CD4-positive, alpha-beta T cell (primary cell): ENCODE measurements at regions not wholly inside any gene's neighbourhood (a gene's known extent, or its start where the extent isn't known, plus 50 kb on each side); places are given as distances from the start of the nearest gene placed in this dataset.

Experiments
- ATAC-seq: fragments of 200-7000 bp; cut with Tn5 transposase; one replicate; pipeline ENCODE4 v1.10.0; 2022; ENCODE audit warnings: mild to moderate bottlenecking; ENCODE audit not compliant: poor library complexity
- CTCF ChIA-PET: fragments of 350-600 bp; sonication (Branson Sonifier 250); formaldehyde crosslinking; loops from one replicate; lab custom pipeline; 2021; ENCODE audit warnings: antibody characterized with exemption, inconsistent platforms; lab: Charles Lee
- POLR2A ChIA-PET: fragments of 350-600 bp; sonication (Branson Sonifier 250); formaldehyde crosslinking; loops from one replicate; lab custom pipeline; 2021; ENCODE audit warnings: antibody characterized with exemption, inconsistent platforms; lab: Charles Lee
- DNase-seq, 14 experiments: peaks; one replicate each; pipeline ENCODE4 v3.0.0-alpha.2; 2013 to 2020; ENCODE audit warnings: mixed read lengths in 2 of 14
- H3K27ac ChIP-seq, 2 donors: one replicate each; pipeline versions ENCODE4 v1.5.1 to v1.7.0; 2013; ENCODE audit warnings: low read length in 2 of 2, low read depth in 1 of 2, mild to moderate bottlenecking in 1 of 2
- H3K27me3 ChIP-seq, 2 experiments: 1 replicate in 1 of 2; 2 replicates in 1 of 2; pipeline versions ENCODE4 v1.6.1 to v1.7.0; 2013; ENCODE audit warnings: low read length in 2 of 2, control low read depth in 1 of 2, mild to moderate bottlenecking in 1 of 2, moderate library complexity in 1 of 2; ENCODE audit not compliant: insufficient read depth in 2 of 2, control insufficient read depth in 1 of 2
- H3K36me3 ChIP-seq: one replicate; pipeline ENCODE4 v1.6.1; 2013; ENCODE audit warnings: low read length, control low read depth; ENCODE audit not compliant: insufficient read depth
- H3K4me1 ChIP-seq: one replicate; pipeline ENCODE4 v1.6.1; 2013; ENCODE audit warnings: low read length, control low read depth; ENCODE audit not compliant: insufficient read depth
- H3K4me3 ChIP-seq: one replicate; pipeline ENCODE4 v1.5.1; 2013; ENCODE audit warnings: mild to moderate bottlenecking, low read length, moderate library complexity
- H3K9me3 ChIP-seq, 2 experiments: 1 replicate in 1 of 2; 2 replicates in 1 of 2; pipeline versions ENCODE4 v1.6.1 to v1.7.0; 2013; ENCODE audit warnings: low read length in 2 of 2, mild to moderate bottlenecking in 2 of 2, control low read depth in 1 of 2, moderate library complexity in 1 of 2; ENCODE audit not compliant: control insufficient read depth in 1 of 2, insufficient read depth in 1 of 2
- H3K27ac Mint-ChIP-seq: one replicate; pipeline ENCODE4 v1.8.0; 2020; ENCODE audit warnings: mixed read lengths
- H3K27me3 Mint-ChIP-seq: one replicate; pipeline ENCODE4 v1.8.0; 2021; ENCODE audit warnings: mixed read lengths
- H3K36me3 Mint-ChIP-seq: one replicate; pipeline ENCODE4 v1.8.0; 2021; ENCODE audit warnings: low read depth, mixed read lengths
- H3K4me1 Mint-ChIP-seq: one replicate; pipeline ENCODE4 v1.8.0; 2021; ENCODE audit warnings: low read depth, mixed read lengths
- H3K4me3 Mint-ChIP-seq: one replicate; pipeline ENCODE4 v1.8.0; 2020; ENCODE audit warnings: mild to moderate bottlenecking, mixed read lengths
- H3K9me3 Mint-ChIP-seq: one replicate; pipeline ENCODE4 v1.8.0; 2020; ENCODE audit warnings: mixed read lengths
- CTCF ChIP-seq: fragments of 200-600 bp; IDR thresholded peaks from one replicate; pipeline ENCODE4 v1.8.0; 2022; ENCODE audit warnings: antibody characterized with exemption, mild to moderate bottlenecking
- intact Hi-C, 2 experiments: fragments of 100-400 bp; cut with DNase I in 1 of 2; cut with micrococcal nuclease in 1 of 2; formaldehyde crosslinking; loops; one replicate each; pipeline versions ENCODE4 v1.15.1 to v1.9.0; 2023 to 2025; cut with DNase I, micrococcal nuclease

GRCh38 chr11:107251298-107251697 lies 206.3 kb downstream of the CWF19L2 start:
- ATAC-seq, result no peak

GRCh38 chr11:107250017-107250416 lies 207.6 kb downstream of the CWF19L2 start:
- CTCF ChIA-PET, result no interaction called here

More at GRCh38 chr11:107251298-107251697, 206.3 kb downstream of the CWF19L2 start:
- Mint-ChIP-seq H3K4me1 (no peaks in the 10 kb centered on the region), H3K27me3 (peaks cover 7% of the 10 kb centered on the region), H3K36me3 (no peaks in the 10 kb centered on the region), H3K4me3 (no peak overlapping the region), H3K27ac (no peak overlapping the region), H3K9me3 (no peaks in the 10 kb centered on the region)
- Histone ChIP-seq H3K9me3 (no peaks in the 10 kb centered on the region), H3K36me3 (no peaks in the 10 kb centered on the region), H3K27ac (no peak overlapping the region), H3K4me3 (no peak overlapping the region), H3K27me3 (no peaks in the 10 kb centered on the region), H3K4me1 (no peaks in the 10 kb centered on the region)
- intact Hi-C loops, result no loop called here
- TF ChIP-seq CTCF, result no peak
- DNase-seq, result no peak
- ChIA-PET POLR2A (no interaction called here), CTCF (no interaction called here)

DNA sequence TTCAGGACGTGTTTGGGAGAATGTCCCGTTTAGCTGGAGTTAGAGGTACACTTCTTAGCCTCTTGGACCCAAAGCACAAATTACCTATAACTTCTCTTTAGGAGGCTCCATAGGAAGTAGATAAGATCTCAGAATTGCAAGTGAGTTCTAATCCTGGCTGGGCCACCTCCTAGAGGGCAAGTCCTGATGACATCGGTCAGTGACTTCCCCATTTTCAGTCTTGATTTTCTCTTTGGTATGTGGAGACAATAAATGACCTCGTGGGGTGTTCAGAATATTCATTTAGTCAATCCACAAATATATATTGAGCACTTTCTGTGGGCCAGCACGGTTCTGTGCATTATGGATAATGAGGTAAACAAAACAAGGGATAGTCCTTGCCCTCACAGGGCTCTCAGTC lies 208.6 kb downstream of the CWF19L2 start:
- Mint-ChIP-seq H3K27ac (no peak overlapping the region), H3K36me3 (no peaks in the 10 kb centered on the region), H3K4me1 (no peaks in the 10 kb centered on the region), H3K9me3 (no peaks in the 10 kb centered on the region), H3K27me3 (peaks cover 4% of the 10 kb centered on the region), H3K4me3 (no peak overlapping the region)
- no peak overlapping the region for H3K27ac ChIP-seq
- ChIA-PET CTCF (no interaction called here), POLR2A (interaction anchor here (0.7 kb wide), 1 partner anchor 78 kb away, joined by 3 read pairs; no protein-coding TSS in a partner anchor)
- DNase-seq, result no peak
- no peak for ATAC-seq
- no peaks in the 10 kb centered on the region for H3K27me3 ChIP-seq
- intact Hi-C loops, result no loop called here
- no peaks in the 10 kb centered on the region for H3K36me3 ChIP-seq
- H3K4me3 ChIP-seq, result no peak overlapping the region
- H3K4me1 ChIP-seq, result no peaks in the 10 kb centered on the region
- TF ChIP-seq CTCF, result no peak
- H3K9me3 ChIP-seq, result no peaks in the 10 kb centered on the region

More at GRCh38 chr11:107250017-107250416, 207.6 kb downstream of the CWF19L2 start:
- POLR2A ChIA-PET, result no interaction called here
- H3K9me3 ChIP-seq, result no peaks in the 10 kb centered on the region
- Mint-ChIP-seq H3K4me3 (no peak overlapping the region), H3K36me3 (no peaks in the 10 kb centered on the region), H3K27me3 (peaks cover 9% of the 10 kb centered on the region), H3K9me3 (no peaks in the 10 kb centered on the region), H3K27ac (no peak overlapping the region), H3K4me1 (no peaks in the 10 kb centered on the region)
- intact Hi-C loops, result no loop called here
- no peak overlapping the region for H3K4me3 ChIP-seq
- TF ChIP-seq CTCF, result no peak
- no peaks in the 10 kb centered on the region for H3K36me3 ChIP-seq
- H3K27me3 ChIP-seq, result no peaks in the 10 kb centered on the region
- ATAC-seq (no peak), DNase-seq (no peak)
- H3K4me1 ChIP-seq, result no peaks in the 10 kb centered on the region
- no peak overlapping the region for H3K27ac ChIP-seq
